WTC11 (cell line): ENCODE measurements at regions not wholly inside any gene's neighbourhood (a gene's known extent, or its start where the extent isn't known, plus 50 kb on each side); places are given as distances from the start of the nearest gene placed in this dataset.

Experiments
- ATAC-seq: fragments of 200-7000 bp; cut with Tn5 transposase; 2 replicates; pipeline ENCODE4 v1.10.0; 2021; ENCODE audit warnings: mild to moderate bottlenecking, moderate library complexity
- CTCF ChIA-PET: fragments of 300-600 bp; sonication (Branson Sonifier 250); formaldehyde crosslinking; loops from one replicate; lab custom pipeline; 2021; ENCODE audit warnings: antibody characterized with exemption; lab: Charles Lee
- POLR2A ChIA-PET: fragments of 350-600 bp; sonication (Branson Sonifier 250); formaldehyde crosslinking; loops from one replicate; lab custom pipeline; 2021; ENCODE audit warnings: antibody characterized with exemption; lab: Charles Lee
- DNase-seq: peaks from one replicate; pipeline ENCODE4 v3.0.0; 2021; ENCODE audit warnings: low spot score
- H3K27ac Mint-ChIP-seq: 2 replicates; pipeline ENCODE4 v1.8.0; 2021; ENCODE audit warnings: mixed read lengths
- H3K27me3 Mint-ChIP-seq: 2 replicates; pipeline ENCODE4 v1.8.0; 2021; ENCODE audit warnings: low read depth, mild to moderate bottlenecking, moderate library complexity, mixed read lengths
- H3K36me3 Mint-ChIP-seq: 2 replicates; pipeline ENCODE4 v1.8.0; 2021; ENCODE audit warnings: mixed read lengths
- H3K4me1 Mint-ChIP-seq: 2 replicates; pipeline ENCODE4 v1.8.0; 2022; ENCODE audit warnings: mixed read lengths
- H3K4me3 Mint-ChIP-seq: 2 replicates; pipeline ENCODE4 v1.8.0; 2021; ENCODE audit warnings: mild to moderate bottlenecking, moderate library complexity, mixed read lengths
- H3K9me3 Mint-ChIP-seq: 2 replicates; pipeline ENCODE4 v1.8.0; 2021; ENCODE audit warnings: mixed read lengths
- EMX1 ChIP-seq: fragments of 250-450 bp; sonication (Bioruptor Pico); IDR thresholded peaks from 2 replicates; pipeline ENCODE4 v1.8.0; 2021; ENCODE audit warnings: mild to moderate bottlenecking
- FOXJ3 ChIP-seq: sonication (generic); formaldehyde crosslinking; IDR thresholded peaks from 2 replicates; pipeline ENCODE4 v1.9.0; 2021; ENCODE audit warnings: missing genetic modification reagents, mild to moderate bottlenecking, borderline replicate concordance
- HMGA2 ChIP-seq: fragments of 250-450 bp; sonication (Bioruptor Pico); IDR thresholded peaks from 2 replicates; pipeline ENCODE4 v1.4.0; 2021; ENCODE audit warnings: mild to moderate bottlenecking, moderate library complexity
- JAZF1 ChIP-seq: fragments of 250-450 bp; sonication (Bioruptor Pico); IDR thresholded peaks from 2 replicates; pipeline ENCODE4 v1.9.0; 2021; ENCODE audit warnings: moderate library complexity, mild to moderate bottlenecking, inconsistent platforms
- NFATC4 ChIP-seq: fragments of 250-450 bp; sonication (Bioruptor Pico); IDR thresholded peaks from 2 replicates; pipeline ENCODE4 v1.9.0; 2021; ENCODE audit warnings: mild to moderate bottlenecking
- RORB ChIP-seq: fragments of 250-450 bp; sonication (Bioruptor Pico); IDR thresholded peaks from 2 replicates; pipeline ENCODE4 v1.9.0; 2021; ENCODE audit warnings: mild to moderate bottlenecking
- SMAD4 ChIP-seq: sonication (generic); formaldehyde crosslinking; IDR thresholded peaks from 2 replicates; pipeline ENCODE4 v1.8.0; 2022; ENCODE audit warnings: mild to moderate bottlenecking, missing genetic modification reagents
- TEAD1 ChIP-seq: sonication (generic); formaldehyde crosslinking; IDR thresholded peaks from 2 replicates; pipeline ENCODE4 v1.8.0; 2022; ENCODE audit warnings: mild to moderate bottlenecking, missing genetic modification reagents
- TF ChIP-seq, protein P1 (sequence below): sonication (generic); formaldehyde crosslinking; conservative IDR thresholded peaks from 2 replicates; pipeline ENCODE4 v1.8.1; 2023; ENCODE audit warnings: mild to moderate bottlenecking, low read depth, missing genetic modification reagents, moderate library complexity
- TF ChIP-seq, protein P2 (sequence below): sonication (generic); formaldehyde crosslinking; IDR thresholded peaks from 2 replicates; pipeline ENCODE4 v1.8.0; 2022; ENCODE audit warnings: mild to moderate bottlenecking, missing genetic modification reagents
- TF ChIP-seq, protein P3 (sequence below): sonication (generic); formaldehyde crosslinking; IDR thresholded peaks from 2 replicates; pipeline ENCODE4 v1.8.1; 2022; ENCODE audit warnings: mild to moderate bottlenecking, moderate library complexity, missing genetic modification reagents
- TF ChIP-seq, protein P4 (sequence below): fragments of 250-450 bp; sonication (Bioruptor Pico); IDR thresholded peaks from 2 replicates; pipeline ENCODE4 v1.9.0; 2021; ENCODE audit warnings: mild to moderate bottlenecking

DNA sequence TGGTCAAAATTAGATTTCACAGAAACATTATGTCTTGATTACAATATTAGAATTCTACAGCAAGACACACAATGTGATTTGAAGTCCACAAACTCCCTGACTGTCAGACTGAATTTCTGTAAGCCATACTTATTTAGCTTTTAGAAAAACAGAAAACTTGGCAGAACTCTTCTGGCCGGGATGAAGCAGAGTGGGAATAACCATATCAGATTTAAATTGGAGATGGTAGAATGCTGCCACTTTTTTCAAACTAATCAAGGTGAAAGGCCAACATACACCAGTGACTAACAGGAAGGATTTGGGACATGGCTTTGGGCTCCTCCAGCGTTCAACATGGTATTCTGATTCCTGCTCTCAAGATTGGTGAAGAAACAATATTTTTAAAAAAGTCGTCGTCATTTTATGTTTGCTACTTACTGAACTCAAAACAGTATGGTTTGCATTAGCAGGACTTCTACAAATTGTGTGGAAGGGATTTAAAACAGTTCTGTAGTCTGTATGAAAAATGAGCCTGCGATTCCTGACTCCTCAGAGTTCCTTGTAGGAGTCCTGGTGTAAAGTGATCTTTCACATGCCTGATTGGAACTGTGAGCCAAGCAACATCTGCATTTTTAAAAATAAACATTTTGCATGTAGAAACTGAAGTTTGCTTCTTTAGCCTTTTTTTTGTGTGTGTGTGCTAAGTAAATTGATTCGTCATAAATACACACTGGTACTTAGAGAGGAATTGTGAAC is 297.9 kb upstream of the SOX4 start (continued):
- TF ChIP-seq, protein P1, sequence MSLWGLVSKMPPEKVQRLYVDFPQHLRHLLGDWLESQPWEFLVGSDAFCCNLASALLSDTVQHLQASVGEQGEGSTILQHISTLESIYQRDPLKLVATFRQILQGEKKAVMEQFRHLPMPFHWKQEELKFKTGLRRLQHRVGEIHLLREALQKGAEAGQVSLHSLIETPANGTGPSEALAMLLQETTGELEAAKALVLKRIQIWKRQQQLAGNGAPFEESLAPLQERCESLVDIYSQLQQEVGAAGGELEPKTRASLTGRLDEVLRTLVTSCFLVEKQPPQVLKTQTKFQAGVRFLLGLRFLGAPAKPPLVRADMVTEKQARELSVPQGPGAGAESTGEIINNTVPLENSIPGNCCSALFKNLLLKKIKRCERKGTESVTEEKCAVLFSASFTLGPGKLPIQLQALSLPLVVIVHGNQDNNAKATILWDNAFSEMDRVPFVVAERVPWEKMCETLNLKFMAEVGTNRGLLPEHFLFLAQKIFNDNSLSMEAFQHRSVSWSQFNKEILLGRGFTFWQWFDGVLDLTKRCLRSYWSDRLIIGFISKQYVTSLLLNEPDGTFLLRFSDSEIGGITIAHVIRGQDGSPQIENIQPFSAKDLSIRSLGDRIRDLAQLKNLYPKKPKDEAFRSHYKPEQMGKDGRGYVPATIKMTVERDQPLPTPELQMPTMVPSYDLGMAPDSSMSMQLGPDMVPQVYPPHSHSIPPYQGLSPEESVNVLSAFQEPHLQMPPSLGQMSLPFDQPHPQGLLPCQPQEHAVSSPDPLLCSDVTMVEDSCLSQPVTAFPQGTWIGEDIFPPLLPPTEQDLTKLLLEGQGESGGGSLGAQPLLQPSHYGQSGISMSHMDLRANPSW (CRISPR knock-in tag): no peak
- TF ChIP-seq, protein P2, sequence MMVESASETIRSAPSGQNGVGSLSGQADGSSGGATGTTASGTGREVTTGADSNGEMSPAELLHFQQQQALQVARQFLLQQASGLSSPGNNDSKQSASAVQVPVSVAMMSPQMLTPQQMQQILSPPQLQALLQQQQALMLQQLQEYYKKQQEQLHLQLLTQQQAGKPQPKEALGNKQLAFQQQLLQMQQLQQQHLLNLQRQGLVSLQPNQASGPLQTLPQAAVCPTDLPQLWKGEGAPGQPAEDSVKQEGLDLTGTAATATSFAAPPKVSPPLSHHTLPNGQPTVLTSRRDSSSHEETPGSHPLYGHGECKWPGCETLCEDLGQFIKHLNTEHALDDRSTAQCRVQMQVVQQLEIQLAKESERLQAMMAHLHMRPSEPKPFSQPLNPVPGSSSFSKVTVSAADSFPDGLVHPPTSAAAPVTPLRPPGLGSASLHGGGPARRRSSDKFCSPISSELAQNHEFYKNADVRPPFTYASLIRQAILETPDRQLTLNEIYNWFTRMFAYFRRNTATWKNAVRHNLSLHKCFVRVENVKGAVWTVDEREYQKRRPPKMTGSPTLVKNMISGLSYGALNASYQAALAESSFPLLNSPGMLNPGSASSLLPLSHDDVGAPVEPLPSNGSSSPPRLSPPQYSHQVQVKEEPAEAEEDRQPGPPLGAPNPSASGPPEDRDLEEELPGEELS (CRISPR knock-in tag): no peak
- no peak for TF ChIP-seq HMGA2
- TF ChIP-seq, protein P3, sequence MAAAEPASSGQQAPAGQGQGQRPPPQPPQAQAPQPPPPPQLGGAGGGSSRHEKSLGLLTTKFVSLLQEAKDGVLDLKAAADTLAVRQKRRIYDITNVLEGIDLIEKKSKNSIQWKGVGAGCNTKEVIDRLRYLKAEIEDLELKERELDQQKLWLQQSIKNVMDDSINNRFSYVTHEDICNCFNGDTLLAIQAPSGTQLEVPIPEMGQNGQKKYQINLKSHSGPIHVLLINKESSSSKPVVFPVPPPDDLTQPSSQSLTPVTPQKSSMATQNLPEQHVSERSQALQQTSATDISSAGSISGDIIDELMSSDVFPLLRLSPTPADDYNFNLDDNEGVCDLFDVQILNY (CRISPR knock-in tag): no peak

DNA sequence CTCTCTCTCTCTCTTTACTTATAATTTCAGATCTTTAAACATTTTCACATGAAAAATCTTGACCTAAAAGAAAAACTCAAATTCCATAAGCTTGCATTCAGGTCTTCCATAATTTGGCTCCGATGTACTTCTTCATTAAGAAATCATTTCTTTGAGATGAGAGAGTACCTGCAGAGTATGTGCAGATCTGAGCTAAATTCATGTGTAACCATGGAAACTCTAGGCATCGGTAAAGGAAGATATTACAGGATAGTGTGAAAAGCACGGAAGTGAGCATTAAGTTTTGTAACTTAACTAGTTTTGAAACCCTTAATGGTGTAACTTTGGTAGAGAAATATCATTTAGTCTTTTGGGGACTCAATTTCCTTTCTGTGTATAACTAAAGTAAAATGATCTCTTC is 295.9 kb upstream of the SOX4 start:
- ChIA-PET POLR2A (interaction anchor here (0.7 kb wide), 1 partner anchor 12 kb away, joined by 3 read pairs; no protein-coding TSS in a partner anchor), CTCF (interaction anchor here (0.8 kb wide), 1 partner anchor 291 kb away, joined by 3 read pairs; no protein-coding TSS in a partner anchor)
- Mint-ChIP-seq H3K4me3 (no peak overlapping the region), H3K9me3 (peaks cover 17% of the 10 kb centered on the region), H3K27ac (no peak overlapping the region), H3K27me3 (no peaks in the 10 kb centered on the region), H3K36me3 (peaks cover 3% of the 10 kb centered on the region; the same call in 1 of the 2 replicates), H3K4me1 (no peaks in the 10 kb centered on the region)
- DNase-seq (no peak), ATAC-seq (no peak)
- no peak for TF ChIP-seq JAZF1 (CRISPR knock-in tag)
- no peak for TF ChIP-seq FOXJ3 (CRISPR knock-in tag)
- TF ChIP-seq SMAD4 (CRISPR knock-in tag): no peak

DNA sequence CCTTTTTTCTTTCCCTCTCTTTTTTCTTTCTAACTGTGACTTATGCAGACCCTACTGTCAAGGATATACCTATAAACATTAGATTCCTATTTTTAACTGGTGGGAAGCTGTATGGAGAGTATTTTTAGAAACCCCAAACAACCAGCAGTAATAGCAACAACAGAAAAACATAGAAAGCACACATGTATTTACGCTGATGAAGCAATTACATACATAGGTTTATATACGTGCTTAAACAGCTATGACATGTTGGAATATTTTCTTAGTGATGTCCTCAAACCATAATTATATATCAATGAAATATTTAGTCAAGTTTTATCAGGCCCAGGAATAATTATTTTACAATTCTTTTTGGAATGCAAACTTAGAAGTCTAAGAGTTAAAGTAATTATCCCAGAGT is 294.3 kb upstream of the SOX4 start:
- no peak overlapping the region for H3K4me3 Mint-ChIP-seq
- H3K36me3 Mint-ChIP-seq: peaks cover 3% of the 10 kb centered on the region; the same call in 1 of the 2 replicates
- ChIA-PET POLR2A (no interaction called here), CTCF (no interaction called here)
- peaks cover 22% of the 10 kb centered on the region for H3K9me3 Mint-ChIP-seq
- no peaks in the 10 kb centered on the region for H3K27me3 Mint-ChIP-seq
- TF ChIP-seq, protein P4, sequence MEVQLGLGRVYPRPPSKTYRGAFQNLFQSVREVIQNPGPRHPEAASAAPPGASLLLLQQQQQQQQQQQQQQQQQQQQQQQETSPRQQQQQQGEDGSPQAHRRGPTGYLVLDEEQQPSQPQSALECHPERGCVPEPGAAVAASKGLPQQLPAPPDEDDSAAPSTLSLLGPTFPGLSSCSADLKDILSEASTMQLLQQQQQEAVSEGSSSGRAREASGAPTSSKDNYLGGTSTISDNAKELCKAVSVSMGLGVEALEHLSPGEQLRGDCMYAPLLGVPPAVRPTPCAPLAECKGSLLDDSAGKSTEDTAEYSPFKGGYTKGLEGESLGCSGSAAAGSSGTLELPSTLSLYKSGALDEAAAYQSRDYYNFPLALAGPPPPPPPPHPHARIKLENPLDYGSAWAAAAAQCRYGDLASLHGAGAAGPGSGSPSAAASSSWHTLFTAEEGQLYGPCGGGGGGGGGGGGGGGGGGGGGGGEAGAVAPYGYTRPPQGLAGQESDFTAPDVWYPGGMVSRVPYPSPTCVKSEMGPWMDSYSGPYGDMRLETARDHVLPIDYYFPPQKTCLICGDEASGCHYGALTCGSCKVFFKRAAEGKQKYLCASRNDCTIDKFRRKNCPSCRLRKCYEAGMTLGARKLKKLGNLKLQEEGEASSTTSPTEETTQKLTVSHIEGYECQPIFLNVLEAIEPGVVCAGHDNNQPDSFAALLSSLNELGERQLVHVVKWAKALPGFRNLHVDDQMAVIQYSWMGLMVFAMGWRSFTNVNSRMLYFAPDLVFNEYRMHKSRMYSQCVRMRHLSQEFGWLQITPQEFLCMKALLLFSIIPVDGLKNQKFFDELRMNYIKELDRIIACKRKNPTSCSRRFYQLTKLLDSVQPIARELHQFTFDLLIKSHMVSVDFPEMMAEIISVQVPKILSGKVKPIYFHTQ (CRISPR knock-in tag): no peak
- TF ChIP-seq RORB (CRISPR knock-in tag) (no peak), EMX1 (CRISPR knock-in tag) (no peak), TEAD1 (CRISPR knock-in tag) (no peak), NFATC4 (CRISPR knock-in tag) (no peak)
- no peaks in the 10 kb centered on the region for H3K4me1 Mint-ChIP-seq
- H3K27ac Mint-ChIP-seq: no peak overlapping the region
- no peak for DNase-seq
- no peak for ATAC-seq
